GM21390 (cell line): ENCODE measurements at regions not wholly inside any gene's neighbourhood (a gene's known extent, or its start where the extent isn't known, plus 50 kb on each side); places are given as distances from the start of the nearest gene placed in this dataset.
"Not testable (repeated sequence)": the region's sequence is repeated elsewhere in the genome, so short reads cannot be mapped to it uniquely, and the experiment has no call there.

Experiments used
- ATAC-seq: cut with Tn5 transposase; IDR thresholded peaks from one replicate; pipeline ENCODE4 v1.9.1; 2021; ENCODE audit not compliant: unreplicated experiment

GRCh38 chr11:103798446-103798845, 238.0 kb upstream of the DDI1 start:
- no peak for ATAC-seq

GRCh38 chr11:103800406-103801114, 235.9 kb upstream of the DDI1 start:
- no peak for ATAC-seq

GRCh38 chr11:103803062-103803461, 233.4 kb upstream of the DDI1 start:
- no peak for ATAC-seq

- ATAC-seq: no peak
Measured at GRCh38 chr11:103805688-103806009, 230.8 kb upstream of the DDI1 start.

- ATAC-seq: no peak
Measured at GRCh38 chr11:103806130-103806895, 230.1 kb upstream of the DDI1 start.

GRCh38 chr11:103807806-103808205, 228.6 kb upstream of the DDI1 start:
- ATAC-seq: no peak

- ATAC-seq: no peak
Measured at GRCh38 chr11:103808252-103808651, 228.2 kb upstream of the DDI1 start.

- no peak for ATAC-seq
Measured at GRCh38 chr11:103811870-103812455, 224.5 kb upstream of the DDI1 start.

GRCh38 chr11:103812680-103813079, 223.8 kb upstream of the DDI1 start:
- no peak for ATAC-seq

- not testable (repeated sequence) for ATAC-seq
Measured at GRCh38 chr11:103820345-103820744, 216.1 kb upstream of the DDI1 start.

GRCh38 chr11:103824116-103824515, 212.3 kb upstream of the DDI1 start:
- no peak for ATAC-seq

- ATAC-seq: no peak
Measured at GRCh38 chr11:103825469-103825868, 211.0 kb upstream of the DDI1 start.

GRCh38 chr11:103826856-103827255, 209.6 kb upstream of the DDI1 start:
- no peak for ATAC-seq

GRCh38 chr11:103829596-103829995, 206.8 kb upstream of the DDI1 start:
- ATAC-seq: no peak

GRCh38 chr11:103830205-103830604, 206.2 kb upstream of the DDI1 start:
- ATAC-seq: no peak

- ATAC-seq: no peak
Measured at GRCh38 chr11:103832762-103833161, 203.7 kb upstream of the DDI1 start.

- ATAC-seq: no peak
Measured at GRCh38 chr11:103842191-103842590, 194.2 kb upstream of the DDI1 start.

GRCh38 chr11:103842795-103843194, 193.6 kb upstream of the DDI1 start:
- ATAC-seq: no peak

GRCh38 chr11:103844327-103845215, 191.9 kb upstream of the DDI1 start:
- ATAC-seq: peak; percentile 99

GRCh38 chr11:103845331-103845730, 191.1 kb upstream of the DDI1 start:
- ATAC-seq: no peak

GRCh38 chr11:103848686-103849085, 187.8 kb upstream of the DDI1 start:
- ATAC-seq: no peak
